GM12872 (cell line): ENCODE measurements at regions not wholly inside any gene's neighbourhood (a gene's known extent, or its start where the extent isn't known, plus 50 kb on each side); places are given as distances from the start of the nearest gene placed in this dataset.

ENCODE experiments used
- TF ChIP-seq, protein P1 (sequence below): IDR thresholded peaks from 3 replicates; pipeline ENCODE4 v1.5.1; 2011; ENCODE audit warnings: low read depth, mild to moderate bottlenecking, low read length, moderate library complexity; ENCODE audit not compliant: insufficient read depth

GRCh38 chr20:39822667-39823066 lies 860.5 kb downstream of the DHX35 start:
- TF ChIP-seq, protein P1, sequence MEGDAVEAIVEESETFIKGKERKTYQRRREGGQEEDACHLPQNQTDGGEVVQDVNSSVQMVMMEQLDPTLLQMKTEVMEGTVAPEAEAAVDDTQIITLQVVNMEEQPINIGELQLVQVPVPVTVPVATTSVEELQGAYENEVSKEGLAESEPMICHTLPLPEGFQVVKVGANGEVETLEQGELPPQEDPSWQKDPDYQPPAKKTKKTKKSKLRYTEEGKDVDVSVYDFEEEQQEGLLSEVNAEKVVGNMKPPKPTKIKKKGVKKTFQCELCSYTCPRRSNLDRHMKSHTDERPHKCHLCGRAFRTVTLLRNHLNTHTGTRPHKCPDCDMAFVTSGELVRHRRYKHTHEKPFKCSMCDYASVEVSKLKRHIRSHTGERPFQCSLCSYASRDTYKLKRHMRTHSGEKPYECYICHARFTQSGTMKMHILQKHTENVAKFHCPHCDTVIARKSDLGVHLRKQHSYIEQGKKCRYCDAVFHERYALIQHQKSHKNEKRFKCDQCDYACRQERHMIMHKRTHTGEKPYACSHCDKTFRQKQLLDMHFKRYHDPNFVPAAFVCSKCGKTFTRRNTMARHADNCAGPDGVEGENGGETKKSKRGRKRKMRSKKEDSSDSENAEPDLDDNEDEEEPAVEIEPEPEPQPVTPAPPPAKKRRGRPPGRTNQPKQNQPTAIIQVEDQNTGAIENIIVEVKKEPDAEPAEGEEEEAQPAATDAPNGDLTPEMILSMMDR: no peak

- TF ChIP-seq, protein P1: no peak
Measured at GRCh38 chr20:39813190-39813829, 851.2 kb downstream of the DHX35 start.

- TF ChIP-seq, protein P1: no peak
Measured at GRCh38 chr20:39812116-39812515, 850.0 kb downstream of the DHX35 start.

DNA sequence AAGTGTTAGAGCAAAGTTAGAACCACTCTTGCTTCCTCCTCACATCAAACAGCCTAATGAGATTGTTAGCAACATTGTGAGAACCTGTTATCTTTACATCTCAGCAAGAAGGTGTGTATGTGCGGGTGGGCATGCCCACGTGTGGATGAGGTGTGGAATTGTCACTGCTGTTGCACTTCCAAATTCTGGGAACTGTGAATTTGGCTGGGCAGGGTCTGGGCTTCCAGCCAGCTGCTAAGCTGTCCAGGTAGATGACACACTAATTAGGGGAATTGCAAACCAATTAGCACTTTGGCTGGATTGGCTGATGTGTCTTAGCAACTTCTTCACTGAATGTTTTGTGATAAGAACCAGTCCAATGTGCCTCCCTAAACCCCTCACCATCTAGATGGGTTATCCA lies 848.2 kb downstream of the DHX35 start:
- TF ChIP-seq, protein P1: no peak

GRCh38 chr20:39808613-39809012 lies 846.5 kb downstream of the DHX35 start:
- TF ChIP-seq, protein P1: no peak

- TF ChIP-seq, protein P1: no peak
Measured at GRCh38 chr20:39800548-39800947, 838.4 kb downstream of the DHX35 start.

GRCh38 chr20:39800111-39800510 lies 838.0 kb downstream of the DHX35 start:
- TF ChIP-seq, protein P1: no peak
